H1 (cell line): ENCODE measurements at regions not wholly inside any gene's neighbourhood (a gene's known extent, or its start where the extent isn't known, plus 50 kb on each side); places are given as distances from the start of the nearest gene placed in this dataset.

Source experiments
- CBX5 ChIP-seq: fragments of 300-800, 300-1000 bp; sonication (generic); IDR thresholded peaks from 2 replicates; pipeline ENCODE4 v1.7.1; 2016; ENCODE audit warnings: antibody characterized with exemption, low read length, low read depth
- CEBPB ChIP-seq: IDR thresholded peaks from 2 replicates; pipeline ENCODE4 v1.6.1; 2012; ENCODE audit warnings: low read depth, low read length
- CHD1 ChIP-seq: IDR thresholded peaks from 2 replicates; pipeline ENCODE4 v1.6.1; 2012; ENCODE audit warnings: low read depth, low read length, improper control_type of control experiment
- KDM4A ChIP-seq: IDR thresholded peaks from one replicate; pipeline ENCODE4 v1.7.1; 2012; ENCODE audit warnings: low read depth, mild to moderate bottlenecking, moderate library complexity, low read length, inconsistent platforms; ENCODE audit not compliant: severe bottlenecking
- RAD21 ChIP-seq, 2 experiments: IDR thresholded peaks in 1 of 2; conservative IDR thresholded peaks in 1 of 2; 2 replicates each; pipeline ENCODE4 v1.6.1; 2011; ENCODE audit warnings: low read depth in 2 of 2, low read length in 2 of 2, improper control_type of control experiment in 1 of 2, inconsistent platforms in 1 of 2, mild to moderate bottlenecking in 1 of 2, moderate library complexity in 1 of 2
- RBBP5 ChIP-seq: IDR thresholded peaks from 2 replicates; pipeline ENCODE4 v1.7.1; 2012; ENCODE audit warnings: low read depth, mild to moderate bottlenecking, inconsistent platforms, low read length, moderate library complexity, borderline replicate concordance
- SRF ChIP-seq: IDR thresholded peaks from 2 replicates; pipeline ENCODE4 v1.6.1; 2011; ENCODE audit warnings: mild to moderate bottlenecking, low read depth, low read length, moderate library complexity
- TF ChIP-seq, protein P1 (sequence below): IDR thresholded peaks from 2 replicates; pipeline ENCODE4 v1.6.1; 2011; ENCODE audit warnings: low read depth, mild to moderate bottlenecking, low read length; ENCODE audit not compliant: insufficient read depth

- no peak for TF ChIP-seq RAD21 (IDR thresholded peaks at IDR 0.05 in 1 of 2, conservative IDR thresholded peaks at IDR 0.05 in 1 of 2; ENCODE audit: low read depth in 2 of 2, low read length in 2 of 2)
- TF ChIP-seq SRF = no peak
- no peak for TF ChIP-seq RBBP5
- no peak for TF ChIP-seq CBX5
- no peak for TF ChIP-seq KDM4A
- TF ChIP-seq, protein P1, sequence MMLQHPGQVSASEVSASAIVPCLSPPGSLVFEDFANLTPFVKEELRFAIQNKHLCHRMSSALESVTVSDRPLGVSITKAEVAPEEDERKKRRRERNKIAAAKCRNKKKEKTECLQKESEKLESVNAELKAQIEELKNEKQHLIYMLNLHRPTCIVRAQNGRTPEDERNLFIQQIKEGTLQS = no peak
- no peak for TF ChIP-seq CHD1
- no peak for TF ChIP-seq CEBPB
Measured at GRCh38 chr18:78788161-78788560, 191.5 kb upstream of the SALL3 start (continued).
